Heart left ventricle (tissue), 13 donors: ENCODE measurements at regions not wholly inside any gene's neighbourhood (a gene's known extent, or its start where the extent isn't known, plus 50 kb on each side); places are given as distances from the start of the nearest gene placed in this dataset.

Experiments
- CTCF ChIP-seq, 12 donors: fragments of 200-600 bp; sonication (generic) in 4 of 12; IDR thresholded peaks; one replicate each; pipeline versions ENCODE4 v1.5.0 to v1.8.0; 2018 to 2022; ENCODE audit warnings: antibody characterized with exemption in 12 of 12, mild to moderate bottlenecking in 5 of 12
- POLR2A ChIP-seq, 2 donors: fragments of 450-650 bp; IDR thresholded peaks; one replicate each; pipeline ENCODE4 v1.6.1; 2017; ENCODE audit warnings: antibody characterized with exemption in 2 of 2, mild to moderate bottlenecking in 2 of 2, moderate library complexity in 2 of 2
- donor health status: ischemic (EF 13 %, LVEDD 7.1; RV severe dilation, severe dysfunction).
- donor health status: DM: no; HTN: yes; CAD: no.
- donor health status: DM: no; HTN: no; CAD: no.
- donor health status: ischemic (EF 25% LVEDD 6.9; RV normal size, moderate dysfunction).
- donor health status: ischemic (EF 25% LVEDD 5.7; RV mildly dilated, moderate dysfunction).
- donor health status: ischemic (EF 35%, LVEDD 5.7; RV mildly dilated, moderate dysfunction).
- donor health status: nonischemic (EF 11% LVEDD 7.7; RV severe dilation, severe dysfunction).
- donor health status: DM: yes; HTN: yes; CAD: no.
- donor health status: PGD.
- donor health status: ischemic (EF 29% LVEDD 5.4; RV normal size, mild dysfunction).
- donor health status: nonischemic (EF 23%, LVEDD 6.1; RV moderate dilation, normal function).

- TF ChIP-seq CTCF (IDR thresholded peaks at IDR 0.05) (no peak), POLR2A (IDR thresholded peaks at IDR 0.05) (no peak)
Measured at GRCh38 chr3:190172751-190173150, 52.1 kb upstream of the P3H2 start.
